HS-27A (cell line): ENCODE measurements at regions not wholly inside any gene's neighbourhood (a gene's known extent, or its start where the extent isn't known, plus 50 kb on each side); places are given as distances from the start of the nearest gene placed in this dataset.
"Not testable (repeated sequence)": the region's sequence is repeated elsewhere in the genome, so short reads cannot be mapped to it uniquely, and the experiment has no call there.

Source experiments
- DNase-seq: peaks from one replicate; pipeline ENCODE4 v3.0.0-alpha.2; 2012; ENCODE audit warnings: low read depth, missing footprints

DNA sequence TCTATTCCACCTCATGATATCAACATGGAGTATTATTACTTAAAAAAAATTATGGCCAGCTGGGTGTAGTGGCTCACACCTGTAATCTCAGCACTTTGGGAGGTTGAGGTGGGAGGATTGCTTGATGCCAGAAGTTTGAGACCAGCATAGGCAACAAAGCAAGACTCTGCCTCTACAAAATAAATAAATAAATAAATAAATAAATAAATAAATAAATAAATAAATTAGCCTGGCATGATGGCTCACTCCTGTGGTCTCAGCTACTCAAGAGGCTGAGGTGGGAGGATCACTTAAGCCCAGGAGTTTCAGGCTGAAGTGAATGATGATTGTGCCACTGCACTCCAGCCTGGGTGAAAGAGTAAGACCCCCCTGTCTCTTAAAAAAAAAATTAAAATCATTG is 350.8 kb downstream of the VRK1 start:
- DNase-seq: not testable (repeated sequence)

DNA sequence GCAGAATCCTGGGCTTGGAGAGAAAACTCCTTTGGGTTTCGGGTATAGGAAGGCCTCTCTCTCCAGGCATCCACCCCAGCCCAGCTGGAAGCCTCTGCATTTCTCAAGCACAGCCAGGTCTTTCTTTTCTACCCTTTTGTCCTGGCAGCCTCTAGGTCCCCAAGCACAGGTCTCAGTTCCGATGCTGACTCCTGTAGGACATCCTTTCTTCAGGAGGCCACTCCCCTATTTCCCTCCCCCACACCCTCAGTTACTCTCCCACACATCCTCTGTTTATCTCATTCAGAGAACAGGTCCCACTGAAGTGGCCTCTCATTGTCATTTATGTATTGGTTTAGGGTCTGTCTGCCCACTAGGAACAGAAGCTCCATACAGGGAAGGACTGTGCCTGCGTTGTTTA is 352.6 kb downstream of the VRK1 start:
- DNase-seq: no peak

- no peak for DNase-seq
Observed at GRCh38 chr14:97153527-97153926, 356.3 kb downstream of the VRK1 start.

GRCh38 chr14:97155320-97155719 is 358.1 kb downstream of the VRK1 start:
- no peak for DNase-seq

- no peak for DNase-seq
Observed at GRCh38 chr14:97155814-97156213, 358.6 kb downstream of the VRK1 start.

GRCh38 chr14:97156705-97157104 is 359.5 kb downstream of the VRK1 start:
- no peak for DNase-seq

- DNase-seq: no peak
Observed at GRCh38 chr14:97158102-97158501, 360.9 kb downstream of the VRK1 start.

- no peak for DNase-seq
Observed at GRCh38 chr14:97159124-97159523, 361.9 kb downstream of the VRK1 start.

- no peak for DNase-seq
Observed at GRCh38 chr14:97162621-97163020, 365.4 kb downstream of the VRK1 start.

DNA sequence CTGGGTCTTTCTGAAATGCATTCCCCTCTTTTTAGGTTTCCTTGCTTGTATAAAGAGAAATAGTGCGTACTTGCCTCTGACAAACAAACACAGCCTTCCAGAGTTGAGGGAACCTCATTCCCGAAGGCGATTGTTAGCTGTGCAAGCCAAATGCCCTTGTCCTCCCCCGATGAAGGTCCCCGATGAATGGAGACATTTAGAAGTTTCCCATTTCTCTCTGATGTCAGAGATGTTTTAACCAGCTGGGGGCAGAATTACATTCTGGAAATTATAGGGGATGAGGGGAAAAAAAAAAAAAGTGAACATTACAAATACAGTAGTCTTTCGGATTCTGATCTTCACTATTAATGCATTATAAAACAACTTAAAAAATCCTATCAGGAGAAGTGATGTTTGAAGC is 366.8 kb downstream of the VRK1 start:
- no peak for DNase-seq

GRCh38 chr14:97166497-97166896 is 369.3 kb downstream of the VRK1 start:
- no peak for DNase-seq

DNA sequence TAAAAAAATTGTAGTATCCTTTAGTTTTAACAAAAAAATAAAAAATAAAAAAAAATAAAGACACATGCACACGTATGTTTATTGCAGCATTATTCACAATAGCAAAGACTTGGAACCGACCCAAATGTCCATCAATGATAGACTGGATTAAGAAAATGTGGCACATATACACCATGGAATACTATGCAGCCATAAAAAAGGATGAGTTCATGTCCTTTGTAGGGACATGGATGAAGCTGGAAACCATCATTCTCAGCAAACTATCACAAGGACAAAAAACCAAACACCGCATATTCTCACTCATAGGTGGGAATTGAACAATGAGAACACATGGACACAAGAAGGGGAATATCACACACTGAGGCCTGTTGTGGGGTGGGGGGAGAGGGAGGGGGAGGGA is 370.4 kb downstream of the VRK1 start:
- not testable (repeated sequence) for DNase-seq

DNA sequence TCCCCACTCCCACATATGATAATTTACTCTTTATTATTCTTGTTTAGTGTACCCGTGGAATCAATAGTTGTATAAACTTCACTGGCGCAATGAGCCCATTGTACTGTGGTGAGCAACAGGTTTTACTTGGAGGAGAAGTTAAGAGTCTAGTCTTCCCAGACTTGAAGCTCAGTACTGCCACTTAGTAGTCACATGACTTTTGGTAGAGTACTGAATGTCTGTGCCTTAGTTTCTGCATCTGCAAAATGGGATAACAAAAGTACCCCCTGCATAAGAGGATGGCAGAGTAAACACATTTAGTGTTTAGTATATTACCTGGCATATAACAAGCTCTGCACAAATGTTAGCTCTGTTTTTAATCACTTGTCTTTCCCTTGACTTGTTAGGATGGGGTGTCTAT is 375.5 kb downstream of the VRK1 start:
- DNase-seq: no peak

- DNase-seq: no peak
Observed at GRCh38 chr14:97177016-97177415, 379.8 kb downstream of the VRK1 start.

- no peak for DNase-seq
Observed at GRCh38 chr14:97177635-97178034, 380.5 kb downstream of the VRK1 start.

DNA sequence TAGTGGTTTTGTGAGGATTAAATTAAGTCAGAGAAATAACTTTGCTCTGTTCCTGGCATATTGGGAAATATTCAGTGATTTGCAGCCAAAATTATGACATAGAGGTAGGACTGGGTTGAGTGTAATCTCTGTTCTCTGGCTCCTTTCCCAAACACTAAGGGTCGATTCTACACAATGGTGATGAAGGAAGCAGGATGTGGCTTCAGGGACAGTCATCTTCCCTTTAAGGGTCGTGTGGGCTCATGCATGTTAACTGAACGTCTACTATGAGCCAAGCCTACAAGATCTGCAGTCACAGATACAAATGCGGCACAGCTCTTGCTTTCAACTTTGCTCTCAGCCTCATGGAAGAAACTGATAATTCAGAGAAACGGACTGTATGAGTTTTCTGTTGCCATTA is 381.6 kb downstream of the VRK1 start:
- no peak for DNase-seq

DNA sequence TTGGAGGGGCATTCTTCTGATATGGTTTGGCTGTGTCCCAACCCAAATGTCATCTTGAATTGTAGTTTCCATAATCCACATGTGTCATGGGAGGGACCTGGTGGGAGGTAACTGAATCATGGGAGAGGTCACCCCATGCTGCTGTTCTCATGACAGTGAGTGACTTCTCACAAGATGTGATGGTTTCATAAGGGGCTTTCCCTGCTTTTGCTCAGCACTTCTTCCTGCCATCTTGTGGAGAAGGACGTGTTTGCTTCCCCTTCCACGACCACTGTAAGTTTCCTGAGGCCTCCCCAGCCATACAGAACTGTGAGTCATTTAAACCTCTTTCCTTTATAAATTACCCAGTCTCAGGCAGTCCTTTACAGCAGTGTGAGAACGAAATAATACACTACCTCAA is 382.4 kb downstream of the VRK1 start:
- no peak for DNase-seq

DNA sequence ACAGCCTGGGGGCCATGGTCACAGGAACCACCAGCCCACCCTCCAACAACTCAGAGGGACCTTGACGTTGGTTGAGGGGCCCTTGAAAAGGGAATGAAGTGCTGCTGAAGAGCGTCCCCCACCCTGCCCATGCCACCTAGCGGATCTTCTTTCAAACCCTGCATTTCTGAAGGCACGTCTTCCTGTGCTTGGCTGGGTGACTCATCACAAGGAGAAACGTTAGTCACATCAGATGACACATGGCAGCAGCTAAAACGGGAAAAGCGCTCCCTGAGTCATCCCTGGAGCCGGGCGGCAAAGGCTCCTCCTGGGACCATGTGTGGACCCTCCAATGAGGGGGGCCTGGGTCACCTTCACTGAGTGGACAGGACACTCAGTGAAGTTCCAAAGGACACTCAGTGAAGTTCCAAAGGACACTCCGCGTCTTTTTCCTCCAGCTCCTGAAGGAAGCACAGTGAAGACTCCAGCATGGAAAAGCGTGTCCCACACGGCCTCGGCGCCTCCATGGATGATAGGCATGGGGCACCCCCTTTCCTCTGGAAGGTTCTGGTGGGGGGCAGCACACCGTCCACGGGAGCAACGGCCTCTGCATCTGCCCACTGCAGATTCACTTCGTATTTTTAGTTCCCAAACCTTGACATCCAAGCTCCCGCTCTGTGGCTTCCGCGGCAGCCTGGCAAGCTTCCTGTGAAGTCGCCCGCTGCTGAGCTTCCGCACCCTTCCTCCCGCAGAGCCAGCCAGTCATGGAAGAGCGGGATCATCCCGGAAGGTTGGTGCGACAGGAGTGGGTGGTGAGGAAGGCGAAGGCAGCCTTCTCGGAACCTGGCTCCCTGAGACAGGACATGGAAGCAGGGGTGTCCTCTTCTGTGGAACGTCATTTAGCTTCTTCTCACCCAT is 383.4 kb downstream of the VRK1 start:
- peak; percentile 1 for DNase-seq

GRCh38 chr14:97185186-97185585 is 388.0 kb downstream of the VRK1 start:
- DNase-seq: no peak

- no peak for DNase-seq
Observed at GRCh38 chr14:97187916-97188315, 390.7 kb downstream of the VRK1 start.

DNA sequence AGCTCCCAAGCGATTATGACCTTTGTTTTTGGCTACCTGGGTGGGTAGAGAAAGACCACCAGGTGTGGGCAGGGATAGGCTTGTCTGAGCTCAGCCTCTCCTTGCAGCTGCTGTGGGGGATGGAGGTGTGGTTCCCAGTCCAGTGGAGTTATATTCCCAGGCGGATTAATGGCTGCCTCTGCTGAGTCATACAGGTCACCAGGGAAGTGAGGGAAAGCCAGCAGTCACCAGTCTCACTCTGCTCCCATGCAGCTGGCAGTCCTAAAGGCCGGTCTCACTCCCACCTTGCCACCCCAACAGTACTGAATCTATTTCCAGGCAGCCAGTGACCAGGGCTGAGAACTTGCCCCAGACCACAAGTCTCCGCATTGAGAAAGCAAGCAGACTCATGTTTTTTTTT is 399.2 kb downstream of the VRK1 start:
- DNase-seq: no peak

DNA sequence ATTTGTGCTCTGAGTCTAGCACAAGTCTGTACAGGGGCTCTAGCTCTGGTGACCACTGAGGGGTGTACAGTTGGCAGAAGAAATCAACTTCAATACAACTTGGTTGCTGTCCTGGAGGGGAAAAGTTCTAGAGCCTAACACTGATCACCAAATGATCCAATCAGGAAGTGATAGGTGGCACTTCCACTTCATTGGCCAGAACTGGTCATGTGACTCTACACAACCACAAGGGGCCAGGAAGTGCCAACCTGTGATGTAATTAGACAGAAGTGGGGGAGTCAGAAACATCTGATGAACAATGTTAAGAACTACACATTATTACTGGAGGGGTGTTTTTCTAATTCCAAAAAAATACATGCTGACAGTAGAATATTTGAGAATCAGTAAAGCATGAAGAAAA is 401.6 kb downstream of the VRK1 start:
- DNase-seq: no peak

DNA sequence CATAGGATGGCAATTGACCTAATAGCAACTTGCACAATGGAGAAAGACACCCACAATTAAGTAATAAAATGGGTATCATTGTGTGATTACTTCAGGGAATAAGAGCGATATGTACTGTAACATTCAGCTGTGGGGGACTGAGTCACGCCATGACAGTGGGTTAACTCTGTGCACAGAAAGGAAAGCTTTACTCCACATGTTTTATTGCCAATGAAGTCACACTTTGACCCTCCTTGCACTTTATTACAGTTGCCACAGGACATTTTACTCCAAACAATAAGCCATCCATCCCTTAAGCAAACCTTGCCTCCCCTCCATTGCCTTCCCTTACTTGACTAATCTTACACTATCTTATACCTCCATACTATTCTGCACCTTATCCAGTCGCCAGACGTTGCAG is 403.1 kb downstream of the VRK1 start:
- no peak for DNase-seq

DNA sequence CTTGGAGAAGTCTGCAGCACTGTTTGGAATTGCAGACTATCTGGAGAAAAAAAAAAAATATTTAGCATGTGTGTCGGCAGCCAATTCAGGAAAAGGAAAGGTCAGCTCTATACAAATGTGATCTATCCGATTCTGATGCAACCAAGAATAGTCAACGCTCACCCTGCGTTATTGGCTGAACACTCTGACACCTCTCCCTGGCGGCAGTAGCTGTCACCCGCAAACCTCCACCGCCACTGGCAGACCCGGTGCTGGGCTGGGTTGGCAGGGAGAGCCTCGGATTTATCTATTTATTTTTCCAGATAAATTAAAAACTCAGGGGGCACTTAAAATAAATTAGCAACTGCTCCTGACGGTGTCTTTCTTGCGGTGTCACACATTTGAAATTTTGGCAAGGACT is 409.7 kb downstream of the VRK1 start:
- no peak for DNase-seq
